ENCODE measurements at regions not wholly inside any gene's neighbourhood (a gene's known extent, or its start where the extent isn't known, plus 50 kb on each side); places are given as distances from the start of the nearest gene placed in this dataset.

- Histone ChIP-seq H3K9me3 (no peaks in the 10 kb centered on the region), H3K27ac (no peak overlapping the region), H3K27me3 (no peaks in the 10 kb centered on the region), H3K4me3 (no peak overlapping the region), H3K36me3 (no peaks in the 10 kb centered on the region), H3K4me1 (no peaks in the 10 kb centered on the region)
- TF ChIP-seq, protein P1, sequence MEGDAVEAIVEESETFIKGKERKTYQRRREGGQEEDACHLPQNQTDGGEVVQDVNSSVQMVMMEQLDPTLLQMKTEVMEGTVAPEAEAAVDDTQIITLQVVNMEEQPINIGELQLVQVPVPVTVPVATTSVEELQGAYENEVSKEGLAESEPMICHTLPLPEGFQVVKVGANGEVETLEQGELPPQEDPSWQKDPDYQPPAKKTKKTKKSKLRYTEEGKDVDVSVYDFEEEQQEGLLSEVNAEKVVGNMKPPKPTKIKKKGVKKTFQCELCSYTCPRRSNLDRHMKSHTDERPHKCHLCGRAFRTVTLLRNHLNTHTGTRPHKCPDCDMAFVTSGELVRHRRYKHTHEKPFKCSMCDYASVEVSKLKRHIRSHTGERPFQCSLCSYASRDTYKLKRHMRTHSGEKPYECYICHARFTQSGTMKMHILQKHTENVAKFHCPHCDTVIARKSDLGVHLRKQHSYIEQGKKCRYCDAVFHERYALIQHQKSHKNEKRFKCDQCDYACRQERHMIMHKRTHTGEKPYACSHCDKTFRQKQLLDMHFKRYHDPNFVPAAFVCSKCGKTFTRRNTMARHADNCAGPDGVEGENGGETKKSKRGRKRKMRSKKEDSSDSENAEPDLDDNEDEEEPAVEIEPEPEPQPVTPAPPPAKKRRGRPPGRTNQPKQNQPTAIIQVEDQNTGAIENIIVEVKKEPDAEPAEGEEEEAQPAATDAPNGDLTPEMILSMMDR (IDR thresholded peaks at IDR 0.05) = no peak
- intact Hi-C loops (cut with DNase I) = no loop called here
- ATAC-seq (no peak), DNase-seq (no peak)
These were observed 742.7 kb upstream of the SLC35B3 start for GRCh38 chr6:9178071-9178470.

DNA sequence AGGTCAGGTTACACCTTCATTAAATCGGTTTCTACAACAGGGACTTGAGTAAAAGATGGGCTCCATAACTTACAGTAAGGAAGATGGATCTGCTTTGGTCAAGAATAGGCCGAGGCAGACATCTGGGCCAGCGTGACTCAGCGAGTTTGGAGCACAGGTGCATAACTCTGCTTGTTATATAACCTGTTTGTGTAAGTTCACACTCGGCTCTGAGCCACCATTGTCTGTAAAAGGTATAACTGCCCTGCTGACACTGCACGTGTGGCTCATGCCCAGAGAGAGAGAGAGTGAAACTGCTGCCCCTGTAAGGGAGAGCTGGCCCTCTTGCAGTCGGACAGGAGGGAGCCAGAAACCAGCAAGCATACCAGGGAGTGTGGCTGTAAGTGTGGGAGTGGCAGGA is 737.9 kb upstream of the SLC35B3 start:
- intact Hi-C loops (cut with DNase I) = no loop called here
- Histone ChIP-seq H3K36me3 (no peaks in the 10 kb centered on the region), H3K27me3 (no peaks in the 10 kb centered on the region), H3K27ac (no peak overlapping the region), H3K9me3 (no peaks in the 10 kb centered on the region), H3K4me3 (no peak overlapping the region), H3K4me1 (no peaks in the 10 kb centered on the region)
- DNase-seq (no peak), ATAC-seq (peak; percentile 20)
- TF ChIP-seq, protein P1 (IDR thresholded peaks at IDR 0.05) = no peak

- ATAC-seq (no peak), DNase-seq (no peak)
- no peak overlapping the region for H3K4me3 ChIP-seq
- H3K36me3 ChIP-seq = no peaks in the 10 kb centered on the region
- no peaks in the 10 kb centered on the region for H3K27me3 ChIP-seq
- no peaks in the 10 kb centered on the region for H3K4me1 ChIP-seq
- H3K9me3 ChIP-seq = no peaks in the 10 kb centered on the region
- intact Hi-C loops (cut with DNase I) = no loop called here
- TF ChIP-seq, protein P1 (IDR thresholded peaks at IDR 0.05) = no peak
- no peak overlapping the region for H3K27ac ChIP-seq
These were observed 736.8 kb upstream of the SLC35B3 start for GRCh38 chr6:9172096-9172495.

DNA sequence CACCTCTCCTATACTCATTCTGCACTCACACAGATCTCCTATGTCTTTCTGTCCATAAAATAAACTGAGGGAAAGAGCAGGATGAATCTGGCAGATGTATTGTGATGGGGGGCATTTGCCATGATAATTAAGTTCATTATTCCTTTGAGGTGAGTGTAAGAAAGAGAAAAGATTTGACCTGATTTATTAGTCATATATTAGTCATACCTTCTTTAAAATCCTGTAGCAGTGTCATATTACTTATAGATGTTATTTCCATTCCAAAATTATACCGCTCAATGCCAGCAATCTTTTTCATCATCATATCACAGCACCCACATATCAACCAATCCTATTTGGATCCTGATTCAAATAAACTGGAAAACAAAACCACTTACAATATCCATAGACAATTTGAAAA is 733.3 kb upstream of the SLC35B3 start:
- intact Hi-C loops (cut with DNase I) = no loop called here
- DNase-seq = no peak
- no peak for ATAC-seq
- Histone ChIP-seq H3K9me3 (no peaks in the 10 kb centered on the region), H3K27ac (no peak overlapping the region), H3K27me3 (no peaks in the 10 kb centered on the region), H3K4me1 (no peaks in the 10 kb centered on the region), H3K36me3 (no peaks in the 10 kb centered on the region), H3K4me3 (no peak overlapping the region)
- TF ChIP-seq, protein P1 (IDR thresholded peaks at IDR 0.05) = no peak

DNA sequence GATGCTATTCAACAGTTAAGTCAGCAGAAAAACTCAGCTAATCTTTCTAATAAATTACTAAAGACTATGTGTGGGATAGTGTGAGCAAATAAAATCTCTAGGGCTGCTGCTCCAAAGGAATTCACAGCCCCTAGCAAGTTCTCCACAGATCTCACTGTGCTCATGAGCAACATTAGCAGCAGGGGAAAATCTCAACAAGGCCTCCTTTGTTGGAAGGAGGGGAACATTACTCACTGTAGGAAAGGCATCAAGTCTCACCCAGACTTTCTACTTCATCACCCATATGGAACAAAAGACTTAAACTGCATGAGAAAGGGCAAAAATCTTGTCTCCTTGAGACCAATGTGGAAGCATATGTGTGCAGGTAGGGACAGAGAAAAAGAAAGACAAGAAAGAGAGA is 726.4 kb upstream of the SLC35B3 start:
- no peak for ATAC-seq
- no peak overlapping the region for H3K27ac ChIP-seq
- intact Hi-C loops (cut with DNase I) = no loop called here
- no peaks in the 10 kb centered on the region for H3K27me3 ChIP-seq
- H3K4me1 ChIP-seq = no peaks in the 10 kb centered on the region
- peaks cover 8% of the 10 kb centered on the region for H3K9me3 ChIP-seq
- DNase-seq = no peak
- TF ChIP-seq, protein P1 (IDR thresholded peaks at IDR 0.05) = no peak
- no peak overlapping the region for H3K4me3 ChIP-seq
- no peaks in the 10 kb centered on the region for H3K36me3 ChIP-seq

- Histone ChIP-seq H3K36me3 (no peaks in the 10 kb centered on the region), H3K4me1 (no peaks in the 10 kb centered on the region), H3K4me3 (no peak overlapping the region), H3K27me3 (no peaks in the 10 kb centered on the region), H3K27ac (no peak overlapping the region), H3K9me3 (peaks cover 8% of the 10 kb centered on the region)
- ATAC-seq (no peak), DNase-seq (no peak)
- TF ChIP-seq, protein P1 (IDR thresholded peaks at IDR 0.05) = no peak
- intact Hi-C loops (cut with DNase I) = no loop called here
These were observed 723.7 kb upstream of the SLC35B3 start for GRCh38 chr6:9159051-9159450.

All from upper lobe of right lung (tissue), 1 donor.